GM23338 (cell line): ENCODE measurements at regions not wholly inside any gene's neighbourhood (a gene's known extent, or its start where the extent isn't known, plus 50 kb on each side); places are given as distances from the start of the nearest gene placed in this dataset.

Source experiments
- ATAC-seq: fragments of 200-7000 bp; cut with Tn5 transposase; 3 replicates; pipeline ENCODE4 v1.9.1; 2020
- DNase-seq: peaks from one replicate; pipeline ENCODE4 v3.0.0-alpha.2; 2015; ENCODE audit warnings: low spot score
- H2AFZ ChIP-seq: fragments of 200-600 bp; sonication (generic); 2 replicates; pipeline ENCODE4 v1.8.0; 2016; ENCODE audit warnings: antibody characterized with exemption, mild to moderate bottlenecking, moderate library complexity
- H3F3A ChIP-seq: fragments of 200-600 bp; sonication (generic); replicated peaks from 2 replicates; pipeline ENCODE4 v1.8.0; 2017; ENCODE audit warnings: antibody characterized with exemption, mixed run types, low read depth
- H3K27ac ChIP-seq: fragments of 200-600 bp; sonication (generic); 2 replicates; pipeline ENCODE4 v1.6.1; 2016; ENCODE audit warnings: low read depth
- H3K27me3 ChIP-seq: fragments of 200-600 bp; sonication (generic); 2 replicates; pipeline ENCODE4 v1.8.0; 2016; ENCODE audit warnings: mild to moderate bottlenecking, mixed run types, moderate library complexity; ENCODE audit not compliant: insufficient read depth
- H3K36me3 ChIP-seq: fragments of 200-600 bp; sonication (generic); 2 replicates; pipeline ENCODE4 v1.8.0; 2016; ENCODE audit warnings: mild to moderate bottlenecking; ENCODE audit not compliant: insufficient read depth
- H3K4me1 ChIP-seq: fragments of 200-600 bp; sonication (generic); 2 replicates; pipeline ENCODE4 v1.8.0; 2016; ENCODE audit warnings: mild to moderate bottlenecking, moderate library complexity; ENCODE audit not compliant: insufficient read depth
- H3K4me2 ChIP-seq: fragments of 200-600 bp; sonication (generic); 2 replicates; pipeline ENCODE4 v1.7.1; 2017; ENCODE audit warnings: mixed run types
- H3K4me3 ChIP-seq: fragments of 200-600 bp; sonication (generic); 2 replicates; pipeline ENCODE4 v1.6.1; 2016; ENCODE audit warnings: mixed run types
- H3K79me2 ChIP-seq: fragments of 200-600 bp; sonication (generic); replicated peaks from 2 replicates; pipeline ENCODE4 v1.8.0; 2017; ENCODE audit warnings: mild to moderate bottlenecking; ENCODE audit not compliant: insufficient read depth
- H3K9me2 ChIP-seq: fragments of 200-600 bp; sonication (generic); 2 replicates; pipeline ENCODE4 v1.8.0; 2017; ENCODE audit not compliant: insufficient read depth
- H4K20me1 ChIP-seq: fragments of 200-600 bp; sonication (generic); replicated peaks from 2 replicates; pipeline ENCODE4 v1.8.0; 2017; ENCODE audit warnings: mild to moderate bottlenecking; ENCODE audit not compliant: insufficient read depth
- H3K27ac Mint-ChIP-seq: 2 replicates; pipeline ENCODE4 v1.8.0; 2020; ENCODE audit warnings: inconsistent platforms, mild to moderate bottlenecking, moderate library complexity, mixed read lengths
- H3K27me3 Mint-ChIP-seq: 3 replicates; pipeline ENCODE4 v1.8.0; 2022; ENCODE audit warnings: low read depth, mild to moderate bottlenecking, moderate library complexity, mixed read lengths, inconsistent platforms; ENCODE audit not compliant: insufficient read depth, poor library complexity
- H3K36me3 Mint-ChIP-seq: 3 replicates; pipeline ENCODE4 v1.8.0; 2021; ENCODE audit warnings: low read depth, mild to moderate bottlenecking, inconsistent platforms, moderate library complexity, mixed read lengths
- H3K4me1 Mint-ChIP-seq: 3 replicates; pipeline ENCODE4 v1.8.0; 2020; ENCODE audit warnings: mild to moderate bottlenecking, inconsistent platforms, mixed read lengths
- H3K4me3 Mint-ChIP-seq: 3 replicates; pipeline ENCODE4 v1.8.0; 2021; ENCODE audit warnings: moderate library complexity, mild to moderate bottlenecking, inconsistent platforms, mixed read lengths
- H3K9me3 Mint-ChIP-seq: 3 replicates; pipeline ENCODE4 v1.8.0; 2020; ENCODE audit warnings: moderate library complexity, mild to moderate bottlenecking, inconsistent platforms, mixed read lengths
- CREB1 ChIP-seq: fragments of 250-450 bp; sonication (Bioruptor Pico); IDR thresholded peaks from 2 replicates; pipeline ENCODE4 v1.5.0; 2020; ENCODE audit warnings: low read depth, mild to moderate bottlenecking, moderate library complexity
- CTCF ChIP-seq, 2 experiments: fragments of 200-600 bp in 1 of 2; sonication (generic) in 1 of 2; conservative IDR thresholded peaks; 2 replicates each; pipeline versions ENCODE4 v1.5.1 to v1.6.1; 2016 to 2017; ENCODE audit warnings: antibody characterized with exemption in 2 of 2, low read depth in 2 of 2, mild to moderate bottlenecking in 2 of 2, moderate library complexity in 1 of 2
- EZH2 ChIP-seq: fragments of 200-600 bp; sonication (generic); IDR thresholded peaks from one replicate; pipeline ENCODE4 v1.8.0; 2017; ENCODE audit warnings: antibody characterized with exemption, mild to moderate bottlenecking, low read depth; ENCODE audit not compliant: unreplicated experiment
- EZH2phosphoT487 ChIP-seq: fragments of 200-600 bp; sonication (generic); IDR thresholded peaks from one replicate; pipeline ENCODE4 v1.8.1; 2018; ENCODE audit warnings: antibody characterized with exemption; ENCODE audit not compliant: unreplicated experiment
- NANOG ChIP-seq: IDR thresholded peaks from 2 replicates; pipeline ENCODE4 v1.6.1; 2016; ENCODE audit warnings: antibody characterized with exemption, borderline replicate concordance
- POLR2AphosphoS5 ChIP-seq: IDR thresholded peaks from 2 replicates; pipeline ENCODE4 v1.6.1; 2016; ENCODE audit warnings: antibody characterized with exemption, low read depth
- REST ChIP-seq: IDR thresholded peaks from one replicate; pipeline ENCODE4 v1.6.1; 2018; ENCODE audit warnings: antibody characterized with exemption; ENCODE audit not compliant: unreplicated experiment
- STAT1 ChIP-seq: IDR thresholded peaks from one replicate; pipeline ENCODE4 v1.6.1; 2016; ENCODE audit warnings: antibody characterized with exemption; ENCODE audit not compliant: unreplicated experiment
- ZNF114 ChIP-seq: fragments of 250-450 bp; sonication (Bioruptor Pico); IDR thresholded peaks from 2 replicates; pipeline ENCODE4 v1.5.0; 2020; ENCODE audit warnings: mild to moderate bottlenecking, moderate library complexity
- ZNF331 ChIP-seq: fragments of 250-450 bp; sonication (Bioruptor Pico); IDR thresholded peaks from 2 replicates; pipeline ENCODE4 v1.5.0; 2020; ENCODE audit warnings: low read depth, mild to moderate bottlenecking, moderate library complexity

- Histone ChIP-seq H3K4me3 (no peak overlapping the region), H2AFZ (no peak overlapping the region), H3K9me2 (peaks cover 5% of the 10 kb centered on the region; the same call in 1 of the 2 replicates), H3F3A (no peaks in the 10 kb centered on the region), H3K27me3 (no peaks in the 10 kb centered on the region), H3K27ac (no peak overlapping the region), H4K20me1 (no peaks in the 10 kb centered on the region), H3K4me2 (no peak overlapping the region), H3K79me2 (no peaks in the 10 kb centered on the region), H3K4me1 (no peaks in the 10 kb centered on the region), H3K36me3 (no peaks in the 10 kb centered on the region)
- H3K4me1 Mint-ChIP-seq: no peaks in the 10 kb centered on the region
- H3K36me3 Mint-ChIP-seq: no peaks in the 10 kb centered on the region
- H3K27ac Mint-ChIP-seq: no peak overlapping the region
- H3K4me3 Mint-ChIP-seq: no peak overlapping the region
- ATAC-seq: no peak
- no peaks in the 10 kb centered on the region; the same call in 1 of the 3 replicates for H3K9me3 Mint-ChIP-seq
- no peaks in the 10 kb centered on the region for H3K27me3 Mint-ChIP-seq
- TF ChIP-seq STAT1 (no peak), EZH2 (no peak), REST (no peak)
- no peak for DNase-seq
These were observed 342.0 kb upstream of the DLGAP1 start for GRCh38 chr18:4797002-4797685.

- Histone ChIP-seq H3F3A (no peaks in the 10 kb centered on the region), H3K4me1 (no peaks in the 10 kb centered on the region), H4K20me1 (no peaks in the 10 kb centered on the region), H3K36me3 (no peaks in the 10 kb centered on the region), H3K4me3 (no peak overlapping the region), H3K4me2 (no peak overlapping the region), H3K79me2 (no peaks in the 10 kb centered on the region), H3K27ac (no peak overlapping the region), H2AFZ (no peak overlapping the region), H3K9me2 (0 out of 2 replicates have a peak, but pooled peaks cover 4% of the 10 kb centered on the region), H3K27me3 (no peaks in the 10 kb centered on the region)
- DNase-seq (no peak), ATAC-seq (no peak)
- Mint-ChIP-seq H3K4me3 (no peak overlapping the region), H3K4me1 (no peaks in the 10 kb centered on the region; the same call in 2 of the 3 replicates), H3K27ac (no peak overlapping the region), H3K36me3 (no peaks in the 10 kb centered on the region; the same call in 2 of the 3 replicates), H3K27me3 (peaks cover 4% of the 10 kb centered on the region), H3K9me3 (peaks cover 3% of the 10 kb centered on the region; the same call in 1 of the 3 replicates)
- TF ChIP-seq ZNF114 (CRISPR knock-in tag): no peak
- no peak for TF ChIP-seq EZH2
- no peak for TF ChIP-seq POLR2AphosphoS5
- no peak for TF ChIP-seq CTCF (conservative IDR thresholded peaks at IDR 0.05; ENCODE audit: low read depth in 2 of 2)
- TF ChIP-seq ZNF331 (CRISPR knock-in tag): no peak
- no peak for TF ChIP-seq CREB1
- TF ChIP-seq NANOG: no peak
- no peak for TF ChIP-seq EZH2phosphoT487
- TF ChIP-seq STAT1: no peak
These were observed 334.4 kb upstream of the DLGAP1 start for GRCh38 chr18:4789506-4789905.
